ENCODE measurements at regions not wholly inside any gene's neighbourhood (a gene's known extent, or its start where the extent isn't known, plus 50 kb on each side); places are given as distances from the start of the nearest gene placed in this dataset.

DNA sequence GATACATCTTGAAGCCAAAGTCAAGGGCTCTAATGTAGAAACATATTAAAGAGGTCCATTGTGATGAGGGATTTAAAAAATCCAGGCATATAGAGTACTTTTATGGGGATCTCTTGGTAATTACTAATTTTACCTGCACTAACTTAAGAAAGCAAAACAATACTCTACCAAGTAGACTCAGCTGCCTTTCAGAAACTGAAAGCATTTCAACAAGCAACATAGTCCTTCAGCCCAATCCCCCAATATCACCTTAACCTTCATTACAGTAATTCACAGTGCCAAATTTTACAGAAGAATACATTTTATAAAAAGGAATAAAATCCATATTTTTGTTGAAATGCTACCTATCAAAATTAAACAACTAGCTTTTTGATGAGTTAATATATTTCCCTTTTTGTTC is 422.9 kb downstream of the DTHD1 start:
- Histone ChIP-seq H3K4me3 (ENCODE audit: low read depth, low read length) (no peak overlapping the region), H3K27me3 (ENCODE audit: control insufficient read depth, insufficient read depth, low read length) (no peaks in the 10 kb centered on the region), H3K36me3 (ENCODE audit: control insufficient read depth, insufficient read depth, low read length) (no peaks in the 10 kb centered on the region)
- CTCF ChIA-PET = no interaction called here
- no peak for DNase-seq (ENCODE audit: low read depth)
- POLR2A ChIA-PET = no interaction called here
- TF ChIP-seq, protein P1, sequence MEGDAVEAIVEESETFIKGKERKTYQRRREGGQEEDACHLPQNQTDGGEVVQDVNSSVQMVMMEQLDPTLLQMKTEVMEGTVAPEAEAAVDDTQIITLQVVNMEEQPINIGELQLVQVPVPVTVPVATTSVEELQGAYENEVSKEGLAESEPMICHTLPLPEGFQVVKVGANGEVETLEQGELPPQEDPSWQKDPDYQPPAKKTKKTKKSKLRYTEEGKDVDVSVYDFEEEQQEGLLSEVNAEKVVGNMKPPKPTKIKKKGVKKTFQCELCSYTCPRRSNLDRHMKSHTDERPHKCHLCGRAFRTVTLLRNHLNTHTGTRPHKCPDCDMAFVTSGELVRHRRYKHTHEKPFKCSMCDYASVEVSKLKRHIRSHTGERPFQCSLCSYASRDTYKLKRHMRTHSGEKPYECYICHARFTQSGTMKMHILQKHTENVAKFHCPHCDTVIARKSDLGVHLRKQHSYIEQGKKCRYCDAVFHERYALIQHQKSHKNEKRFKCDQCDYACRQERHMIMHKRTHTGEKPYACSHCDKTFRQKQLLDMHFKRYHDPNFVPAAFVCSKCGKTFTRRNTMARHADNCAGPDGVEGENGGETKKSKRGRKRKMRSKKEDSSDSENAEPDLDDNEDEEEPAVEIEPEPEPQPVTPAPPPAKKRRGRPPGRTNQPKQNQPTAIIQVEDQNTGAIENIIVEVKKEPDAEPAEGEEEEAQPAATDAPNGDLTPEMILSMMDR (IDR thresholded peaks at IDR 0.05; ENCODE audit: insufficient read depth, low read depth, low read length) = no peak

- POLR2A ChIA-PET = no interaction called here
- TF ChIP-seq, protein P1 (IDR thresholded peaks at IDR 0.05; ENCODE audit: insufficient read depth, low read depth, low read length) = no peak
- no peaks in the 10 kb centered on the region for H3K36me3 ChIP-seq (ENCODE audit: control insufficient read depth, insufficient read depth, low read length)
These were observed 428.6 kb downstream of the DTHD1 start for GRCh38 chr4:36709991-36710390.

DNA sequence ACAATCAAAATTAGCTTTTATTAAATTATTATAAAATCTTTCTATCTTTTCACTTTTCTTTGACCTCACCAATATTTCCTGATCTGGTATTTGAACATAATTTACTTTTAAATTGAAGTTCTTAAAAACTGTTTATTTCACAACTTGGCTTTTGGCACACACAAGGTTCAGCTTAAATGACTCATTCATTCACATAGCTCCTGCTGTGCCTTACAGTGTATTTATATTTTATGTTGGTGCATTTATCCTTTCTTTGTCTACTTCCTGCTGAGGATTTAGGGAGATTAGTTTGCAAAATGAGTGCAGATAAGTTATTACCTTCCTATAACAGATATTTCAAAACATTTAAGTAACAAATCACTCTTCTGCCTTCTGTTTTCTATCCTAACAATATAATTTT is 430.6 kb downstream of the DTHD1 start:
- TF ChIP-seq, protein P1 (IDR thresholded peaks at IDR 0.05; ENCODE audit: insufficient read depth, low read depth, low read length) = no peak
- Histone ChIP-seq H3K4me3 (ENCODE audit: low read depth, low read length) (no peak overlapping the region), H3K27me3 (ENCODE audit: control insufficient read depth, insufficient read depth, low read length) (no peaks in the 10 kb centered on the region), H3K36me3 (ENCODE audit: control insufficient read depth, insufficient read depth, low read length) (no peaks in the 10 kb centered on the region)
- CTCF ChIA-PET = no interaction called here
- no peak for DNase-seq (ENCODE audit: low read depth)
- POLR2A ChIA-PET = no interaction called here

More at GRCh38 chr4:36709991-36710390, 428.6 kb downstream of the DTHD1 start:
- no peak overlapping the region for H3K4me3 ChIP-seq (ENCODE audit: low read depth, low read length)
- CTCF ChIA-PET = no interaction called here
- DNase-seq (ENCODE audit: low read depth) = no peak
- no peaks in the 10 kb centered on the region for H3K27me3 ChIP-seq (ENCODE audit: control insufficient read depth, insufficient read depth, low read length)

- no peak overlapping the region for H3K4me3 ChIP-seq (ENCODE audit: low read depth, low read length)
- TF ChIP-seq, protein P1 (IDR thresholded peaks at IDR 0.05; ENCODE audit: insufficient read depth, low read depth, low read length) = no peak
- no peaks in the 10 kb centered on the region for H3K36me3 ChIP-seq (ENCODE audit: control insufficient read depth, insufficient read depth, low read length)
- ChIA-PET CTCF (no interaction called here), POLR2A (no interaction called here)
- no peaks in the 10 kb centered on the region for H3K27me3 ChIP-seq (ENCODE audit: control insufficient read depth, insufficient read depth, low read length)
- DNase-seq (ENCODE audit: low read depth) = no peak
These were observed 435.5 kb downstream of the DTHD1 start for GRCh38 chr4:36716874-36717273.

- H3K4me3 ChIP-seq (ENCODE audit: low read depth, low read length) = no peak overlapping the region
- H3K27me3 ChIP-seq (ENCODE audit: control insufficient read depth, insufficient read depth, low read length) = no peaks in the 10 kb centered on the region
- TF ChIP-seq, protein P1 (IDR thresholded peaks at IDR 0.05; ENCODE audit: insufficient read depth, low read depth, low read length) = no peak
- no peak for DNase-seq (ENCODE audit: low read depth)
- no peaks in the 10 kb centered on the region for H3K36me3 ChIP-seq (ENCODE audit: control insufficient read depth, insufficient read depth, low read length)
- POLR2A ChIA-PET = no interaction called here
- CTCF ChIA-PET = no interaction called here
These were observed 438.0 kb downstream of the DTHD1 start for GRCh38 chr4:36719425-36719824.

Data from BJ (cell line).